GM21390 (cell line): ENCODE measurements at regions not wholly inside any gene's neighbourhood (a gene's known extent, or its start where the extent isn't known, plus 50 kb on each side); places are given as distances from the start of the nearest gene placed in this dataset.

ENCODE experiments used
- ATAC-seq: cut with Tn5 transposase; IDR thresholded peaks from one replicate; pipeline ENCODE4 v1.9.1; 2021; ENCODE audit not compliant: unreplicated experiment

DNA sequence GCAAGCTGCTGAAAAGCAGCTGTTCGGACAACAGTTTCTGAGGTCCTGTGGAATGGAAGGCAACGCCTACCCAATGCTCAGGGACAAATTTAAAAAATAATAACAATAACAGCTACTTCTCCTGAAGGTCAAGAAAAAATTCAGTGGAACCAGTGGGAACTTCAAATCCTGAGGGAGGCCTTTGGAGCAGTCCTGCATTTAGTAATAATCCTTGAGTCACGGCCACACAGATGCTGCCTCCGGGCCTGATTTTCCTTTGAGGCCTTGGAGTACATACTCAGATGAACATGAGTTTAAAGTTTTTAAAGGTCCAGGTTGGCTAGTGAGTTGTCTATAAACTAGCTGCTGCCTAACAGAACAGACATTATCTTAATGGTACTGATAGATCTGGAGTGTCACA, 268.0 kb downstream of the MSRB3 start:
- no peak for ATAC-seq

DNA sequence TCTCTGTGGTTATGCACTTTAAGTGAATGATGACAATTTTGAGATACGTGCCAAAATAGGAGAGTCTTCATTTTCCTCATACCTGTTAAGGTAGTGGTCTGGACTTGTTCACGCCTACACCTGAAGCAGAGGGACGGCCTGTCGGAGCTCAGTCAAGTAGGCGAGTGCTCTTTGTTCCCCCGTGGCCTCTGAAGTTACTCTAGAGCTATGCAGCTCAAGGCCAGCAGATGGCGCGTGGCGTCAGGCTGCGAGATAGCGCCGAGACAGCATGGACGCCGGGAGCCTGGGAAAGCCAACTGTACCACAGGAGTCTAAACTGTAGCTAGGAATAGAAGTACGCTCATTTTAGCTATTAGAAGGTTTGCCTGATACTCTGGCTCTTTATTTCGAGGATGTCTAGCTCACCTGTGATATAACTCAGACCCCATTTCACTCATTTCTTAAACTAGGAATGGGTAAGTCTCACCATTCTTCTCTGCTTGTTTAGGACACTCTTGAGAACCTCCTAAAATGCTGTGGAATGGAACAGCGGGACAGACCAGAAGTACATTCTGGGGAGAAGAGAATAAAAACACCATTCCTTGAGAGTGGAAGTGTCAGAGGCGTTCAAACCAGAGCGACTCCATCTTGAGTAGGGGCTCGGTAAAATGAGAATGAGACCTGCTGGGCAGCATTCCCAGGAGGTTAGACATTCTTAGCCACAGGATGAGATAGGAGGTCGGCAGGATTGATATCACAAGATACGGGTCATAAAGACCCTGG, 267.4 kb upstream of the HMGA2 start:
- peak; percentile 100 for ATAC-seq

DNA sequence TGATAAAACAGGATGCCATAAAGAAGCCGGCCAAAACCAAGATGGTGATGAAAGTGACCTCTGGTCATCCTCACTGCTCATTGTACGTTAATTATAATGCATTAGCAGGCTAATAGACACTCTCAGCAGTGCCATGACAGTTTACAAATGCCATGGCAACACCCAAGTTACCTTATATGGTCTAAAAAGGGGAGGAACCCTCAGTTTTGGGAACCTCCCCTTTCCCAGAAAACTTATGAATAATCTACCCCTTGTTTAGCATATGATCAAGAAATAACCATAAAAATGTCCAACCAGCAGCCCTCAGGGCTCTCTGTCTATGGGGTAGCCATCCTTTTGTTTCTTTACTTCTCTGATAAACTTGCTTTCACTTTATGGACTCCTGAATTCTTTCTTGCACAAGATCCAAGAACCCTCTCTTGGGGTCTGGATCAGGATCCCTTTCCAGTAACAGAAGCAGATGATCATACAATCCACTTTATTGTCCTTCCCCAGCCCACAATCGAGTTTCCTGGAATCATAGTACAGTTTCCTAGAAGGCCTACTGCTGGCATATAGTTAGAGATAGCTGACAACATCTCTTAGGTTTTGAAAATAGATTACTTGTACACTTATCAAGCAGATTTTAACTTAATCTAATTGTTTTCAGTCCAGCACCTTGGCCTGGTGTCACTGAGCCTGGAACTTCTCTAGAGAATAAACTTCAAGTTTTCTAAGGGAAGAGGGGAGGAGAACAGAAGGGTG, 266.7 kb upstream of the HMGA2 start:
- ATAC-seq: no peak

DNA sequence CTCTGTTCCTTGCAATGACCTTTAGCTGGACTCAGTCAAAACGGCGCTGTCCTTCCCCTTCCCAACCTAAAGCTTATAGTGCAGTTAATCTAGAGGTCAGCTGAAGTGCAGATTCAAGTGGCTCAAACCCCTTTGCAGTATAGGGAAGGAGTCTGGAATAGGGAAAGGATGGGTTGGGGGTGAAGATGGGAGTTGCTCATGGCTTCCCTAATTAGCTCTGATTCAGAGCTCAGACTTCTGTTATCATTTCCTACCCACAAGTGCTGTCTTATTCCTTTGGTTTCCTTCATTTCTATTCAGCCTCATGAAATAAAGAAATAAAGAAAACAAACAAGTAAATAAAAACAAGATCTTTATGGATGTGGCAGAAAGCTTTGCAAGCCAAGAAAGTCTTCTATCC, 264.0 kb upstream of the HMGA2 start:
- ATAC-seq: no peak

DNA sequence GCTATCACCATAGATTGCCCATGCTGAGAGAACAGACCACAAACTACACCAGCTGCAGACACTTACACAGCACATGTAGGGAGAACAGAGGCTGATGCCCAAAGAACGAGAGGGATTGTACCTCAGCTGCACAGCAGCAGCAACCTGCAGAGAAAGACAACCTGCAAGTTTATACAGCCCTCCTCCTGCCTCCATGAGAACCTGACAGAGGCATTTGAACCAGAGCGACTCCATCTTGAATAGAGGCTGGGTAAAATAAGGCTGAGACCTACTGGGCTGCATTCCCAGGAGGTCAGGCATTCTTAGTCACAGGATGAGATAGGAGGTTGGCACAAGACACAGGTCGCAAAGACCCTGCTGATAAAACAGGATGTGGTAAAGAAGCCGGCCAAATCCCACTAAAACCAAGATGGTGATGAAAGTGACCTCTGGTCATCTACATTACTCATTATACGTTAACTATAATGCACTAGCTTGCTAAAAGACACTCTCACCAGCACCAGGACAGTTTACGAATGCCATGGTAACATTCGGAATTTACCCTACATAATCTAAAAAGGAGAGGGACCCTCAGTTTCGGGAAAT, 262.4 kb upstream of the HMGA2 start:
- no peak for ATAC-seq

DNA sequence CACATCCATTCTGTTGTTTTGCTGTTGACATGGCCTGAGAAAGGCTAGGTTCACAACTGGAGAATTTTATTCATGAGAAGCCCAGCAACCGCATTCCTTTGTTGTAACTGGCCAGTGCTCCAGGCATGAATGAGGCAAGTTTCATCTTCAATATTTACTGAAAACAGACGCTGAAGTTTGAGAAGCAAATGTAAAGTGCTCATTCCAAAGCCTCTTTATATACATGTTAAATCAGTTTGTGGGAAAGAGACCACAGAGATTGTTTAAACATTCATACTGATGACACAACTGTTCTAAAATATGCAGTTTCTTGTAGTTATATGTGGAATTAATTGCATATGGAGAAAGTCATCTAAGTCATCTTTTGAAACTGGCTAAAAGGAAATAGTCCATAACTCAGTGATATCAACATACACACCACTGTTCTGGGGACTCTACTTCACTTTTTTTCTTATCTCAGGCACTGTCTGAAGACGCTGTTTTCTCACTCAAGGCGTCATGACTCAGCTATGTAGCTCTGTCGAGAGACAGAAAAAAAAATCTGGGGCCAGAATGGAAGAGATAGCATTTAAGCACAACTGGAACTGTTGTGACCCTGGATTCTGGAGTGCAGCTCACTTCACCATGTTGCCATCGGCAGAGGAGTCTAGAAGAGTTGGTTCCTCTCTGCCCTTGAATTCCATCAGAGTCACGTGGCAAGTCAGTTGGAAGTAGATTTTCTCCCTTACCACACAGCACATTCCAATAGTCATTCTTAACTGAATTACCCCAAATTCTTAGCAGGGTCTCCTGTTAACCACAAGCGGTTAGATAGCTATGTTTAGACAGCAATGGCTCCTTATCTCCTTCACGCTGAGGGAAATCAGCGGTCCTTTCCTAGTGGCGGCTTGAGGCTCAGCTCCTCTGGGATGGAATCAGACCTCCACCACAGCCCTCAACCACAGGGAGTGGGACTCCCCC, 258.4 kb upstream of the HMGA2 start:
- no peak for ATAC-seq

DNA sequence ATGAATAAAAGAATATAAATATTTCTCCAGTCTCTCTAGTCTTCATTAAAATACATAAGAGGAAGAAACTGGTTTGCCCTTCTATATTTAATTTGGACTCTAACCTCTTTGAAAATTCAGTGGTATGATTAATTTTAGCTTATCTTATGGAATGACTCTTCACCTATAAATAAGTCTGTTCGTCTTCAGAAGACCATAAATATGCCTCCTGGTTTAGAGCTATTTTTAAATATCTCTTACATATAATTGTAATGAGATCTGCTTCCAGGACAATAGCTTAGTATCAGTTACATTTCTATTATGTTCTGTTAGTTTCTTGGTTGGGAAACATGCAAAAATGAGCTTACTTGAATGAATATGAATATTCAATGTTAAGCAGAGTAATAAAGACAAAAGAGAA, 257.5 kb upstream of the HMGA2 start:
- no peak for ATAC-seq

DNA sequence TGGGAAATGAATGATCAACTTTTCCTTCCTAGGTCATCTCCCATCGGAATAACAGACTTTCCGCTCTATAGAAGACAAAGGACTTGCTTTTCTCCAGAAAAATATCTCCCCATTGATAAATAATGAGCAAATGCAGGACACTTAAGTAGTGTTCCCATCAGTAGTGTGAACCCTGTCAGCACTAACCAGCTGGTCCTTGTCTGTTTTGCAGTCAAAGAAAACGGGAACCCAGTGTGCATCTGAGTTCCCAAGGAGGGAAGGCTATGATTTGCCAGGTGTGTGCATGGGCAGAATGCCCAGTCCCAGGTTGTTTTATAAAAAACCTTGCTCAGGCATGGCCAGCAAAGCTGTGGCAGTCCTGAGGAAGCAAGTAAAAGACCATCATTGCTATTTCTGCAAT, 256.5 kb upstream of the HMGA2 start:
- ATAC-seq: no peak

DNA sequence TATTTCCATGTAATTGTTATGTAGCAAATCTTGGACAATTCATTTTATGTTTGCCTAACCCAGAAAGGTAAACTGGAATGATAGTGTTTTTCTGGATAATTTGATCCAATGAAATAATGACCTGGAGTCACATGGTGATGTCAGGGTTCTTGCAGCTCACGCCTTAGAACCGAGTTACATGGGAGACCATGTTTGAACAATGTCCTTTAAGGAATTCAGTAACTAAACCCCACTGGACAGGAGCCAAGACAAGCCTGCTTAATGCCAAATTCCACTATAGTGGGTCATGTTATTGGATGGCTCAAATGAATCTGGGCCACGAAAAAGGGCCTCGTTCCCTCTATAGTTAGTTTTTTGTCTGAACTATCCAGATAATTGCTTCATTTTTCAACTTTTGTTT, 255.8 kb upstream of the HMGA2 start:
- no peak for ATAC-seq

DNA sequence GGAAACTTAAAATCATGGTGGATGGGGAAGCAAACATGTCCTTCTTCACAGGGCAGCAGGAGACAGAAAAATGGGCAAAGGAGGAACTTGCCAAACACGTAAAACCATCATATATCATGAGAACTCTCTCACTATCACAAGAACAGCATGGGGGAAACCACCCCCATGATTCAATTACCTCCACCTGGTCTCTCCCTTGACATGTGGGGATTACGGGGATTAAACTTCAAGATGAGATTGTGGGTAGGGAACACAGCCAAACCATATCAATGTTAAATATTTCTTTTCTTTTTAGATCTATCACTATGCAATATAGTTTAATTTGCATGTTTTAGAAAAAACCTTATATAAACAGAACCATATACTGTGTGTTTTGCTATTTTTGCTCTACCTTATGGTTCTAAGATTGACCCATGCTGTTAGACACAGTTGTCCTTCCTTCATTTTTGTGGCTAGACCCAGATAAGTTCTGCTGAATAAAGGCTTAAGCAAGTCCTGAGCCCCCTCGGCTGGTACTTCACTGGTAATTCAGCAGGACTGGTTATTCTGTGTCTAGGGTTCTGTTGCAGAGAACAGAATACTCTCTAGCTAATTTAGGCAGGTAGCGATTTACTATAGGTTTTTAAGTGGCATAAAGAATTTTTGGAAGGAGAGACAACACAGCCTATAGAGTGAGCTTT, 253.7 kb upstream of the HMGA2 start:
- no peak for ATAC-seq

DNA sequence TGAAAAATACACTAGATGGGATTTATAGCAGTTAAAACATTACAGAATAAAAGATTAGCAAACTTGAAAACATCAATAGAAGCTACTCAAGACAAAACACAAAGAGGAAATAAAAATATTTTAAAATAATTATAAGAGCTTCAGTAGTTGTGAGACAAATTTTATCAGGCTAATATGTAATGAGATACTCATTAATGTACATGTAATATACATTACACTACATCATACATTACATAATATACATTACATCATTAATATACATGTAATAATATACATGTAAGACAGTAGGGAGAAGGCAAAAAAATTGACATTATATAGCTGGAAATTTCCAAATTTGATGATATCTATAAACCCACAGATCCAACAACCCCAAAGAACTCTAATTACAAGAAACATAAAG, 249.4 kb upstream of the HMGA2 start:
- ATAC-seq: no peak

DNA sequence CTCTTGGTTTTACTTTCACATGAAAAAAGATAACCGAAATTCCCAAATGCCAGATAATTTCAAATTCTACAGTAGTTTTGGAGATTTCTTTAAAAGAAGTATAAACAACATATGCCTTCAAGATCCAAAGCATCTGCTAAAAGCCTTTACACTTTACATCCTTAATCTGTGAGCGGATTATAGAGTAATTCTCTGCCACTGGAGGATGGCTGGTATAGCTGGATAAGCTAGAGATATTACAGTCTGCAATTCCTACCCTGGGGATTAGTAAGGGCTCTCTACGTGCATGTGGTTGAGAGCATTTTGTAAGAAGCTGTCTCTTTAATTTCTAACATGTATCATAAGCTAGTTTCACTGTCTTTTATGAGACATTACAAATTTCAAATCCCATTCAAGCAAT, 240.3 kb upstream of the HMGA2 start:
- ATAC-seq: no peak

DNA sequence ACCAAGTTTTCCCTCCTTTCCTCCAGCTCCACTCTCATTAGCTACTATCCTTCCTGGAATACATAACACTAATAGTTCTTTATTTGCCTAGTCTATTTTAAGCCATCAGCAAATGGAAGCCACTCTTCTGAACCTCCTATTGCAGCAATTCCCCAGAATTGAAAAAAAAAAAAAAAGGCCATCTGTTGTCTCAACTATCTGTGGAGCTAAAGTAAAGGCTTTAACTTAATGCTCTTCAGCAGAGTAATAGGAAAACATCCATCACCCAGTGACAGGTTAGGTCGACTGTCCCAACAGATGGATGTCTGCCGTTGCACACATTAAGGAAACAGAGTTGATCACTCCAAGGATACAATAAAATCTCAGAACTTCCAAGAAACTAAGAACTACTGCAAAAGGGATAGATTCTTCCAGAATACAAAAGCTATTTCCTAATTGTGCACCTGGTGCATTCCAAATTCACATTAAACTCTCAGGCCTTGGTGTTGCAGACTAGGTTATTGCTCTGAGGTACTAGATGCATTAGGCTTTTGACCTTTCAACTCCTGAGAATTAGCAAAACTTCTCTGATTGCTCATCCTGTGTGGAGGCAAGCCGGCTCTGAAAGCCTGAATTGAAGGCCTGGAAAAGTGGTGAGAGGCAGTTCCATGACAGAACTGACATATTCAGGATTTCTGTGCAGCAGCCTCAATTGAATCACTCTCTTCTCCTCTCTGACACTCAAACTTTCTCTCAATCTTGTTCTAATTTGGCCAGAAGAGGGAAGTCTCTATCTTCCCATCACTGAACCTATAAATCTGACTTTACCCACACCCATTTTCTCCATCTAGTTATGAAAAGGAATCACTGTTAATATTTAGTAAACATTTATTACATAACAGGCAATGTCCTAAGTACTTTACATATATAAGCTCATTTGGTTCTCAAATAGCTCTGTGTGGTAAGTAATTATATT, 238.4 kb upstream of the HMGA2 start:
- ATAC-seq: no peak

DNA sequence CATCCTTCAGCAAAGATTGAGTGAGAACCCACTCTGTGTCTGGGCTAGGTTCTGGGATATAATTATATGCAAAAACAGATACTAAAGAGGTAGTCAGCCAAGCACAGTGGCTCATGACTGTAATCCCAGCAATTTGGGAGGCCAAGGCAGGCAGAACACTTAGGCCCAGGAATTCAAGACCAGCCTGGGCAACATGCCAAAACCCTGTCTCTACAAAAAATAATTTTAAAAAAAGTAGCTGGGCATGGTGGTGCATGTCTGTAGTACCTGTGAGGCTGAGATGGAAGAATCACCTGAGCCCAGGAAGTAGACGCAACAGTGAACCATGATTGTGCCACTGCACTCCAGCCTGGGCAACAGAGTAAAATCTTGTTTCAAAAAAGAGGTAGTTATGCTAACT, 237.5 kb upstream of the HMGA2 start:
- ATAC-seq: no peak

DNA sequence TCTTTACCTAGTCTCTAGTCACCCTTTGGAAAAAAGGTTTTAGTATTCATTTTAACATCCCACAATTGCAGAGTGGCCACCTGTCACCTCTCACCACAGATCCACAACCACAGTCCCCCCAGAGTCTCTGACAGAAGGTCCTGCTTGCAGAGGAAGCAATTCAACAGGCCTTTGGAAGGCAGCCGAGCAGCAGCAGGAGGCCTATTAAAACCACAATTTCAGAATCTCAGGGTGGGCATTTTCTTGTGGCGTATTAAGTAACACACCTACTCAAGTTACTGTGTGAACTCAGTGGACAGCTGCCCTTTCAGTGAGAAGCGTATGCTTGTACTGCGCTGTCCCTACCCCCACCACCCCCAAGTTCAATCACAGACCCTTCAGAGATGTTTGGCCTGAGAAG, 234.0 kb upstream of the HMGA2 start:
- no peak for ATAC-seq

DNA sequence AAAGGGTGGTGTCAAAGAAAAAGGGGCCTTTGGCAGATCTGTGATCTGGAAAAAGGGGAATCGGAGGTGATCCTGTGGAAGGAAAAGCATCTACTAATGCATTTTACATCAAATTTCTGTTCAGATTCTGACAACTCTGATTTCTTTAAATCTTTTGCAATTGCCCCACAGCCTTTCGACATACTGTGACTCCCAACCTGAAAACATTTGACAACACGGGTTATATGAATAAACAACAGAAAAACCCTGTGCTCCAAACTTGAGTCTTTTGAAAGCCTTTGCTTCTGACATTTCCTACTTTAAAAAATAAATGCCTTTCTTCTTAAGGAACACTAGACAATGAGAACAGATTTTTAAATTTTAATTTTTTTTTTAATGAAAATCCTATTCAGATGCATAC, 231.9 kb upstream of the HMGA2 start:
- ATAC-seq: no peak

DNA sequence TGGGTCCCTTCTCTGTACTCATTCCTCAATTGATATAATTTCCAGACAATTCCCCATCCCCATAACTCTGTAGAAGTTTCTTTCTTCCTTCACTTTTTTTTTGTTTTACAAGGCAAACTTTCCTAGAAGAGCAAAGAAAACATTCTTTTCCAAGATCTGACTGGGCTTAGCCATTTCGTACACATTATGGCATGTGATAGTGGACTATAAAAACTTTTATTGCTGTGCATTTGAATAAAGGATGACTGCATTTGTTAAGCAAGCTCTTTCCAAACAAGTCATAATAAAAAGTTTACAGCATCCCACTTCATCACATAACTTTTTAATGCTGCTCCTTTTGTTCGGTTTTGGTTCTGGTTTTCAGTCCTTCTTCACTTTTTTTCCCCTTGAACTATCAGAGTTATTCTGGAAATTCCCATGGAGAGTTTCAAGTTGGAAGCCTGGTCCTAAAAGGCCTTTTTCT, 231.0 kb upstream of the HMGA2 start:
- ATAC-seq: no peak

DNA sequence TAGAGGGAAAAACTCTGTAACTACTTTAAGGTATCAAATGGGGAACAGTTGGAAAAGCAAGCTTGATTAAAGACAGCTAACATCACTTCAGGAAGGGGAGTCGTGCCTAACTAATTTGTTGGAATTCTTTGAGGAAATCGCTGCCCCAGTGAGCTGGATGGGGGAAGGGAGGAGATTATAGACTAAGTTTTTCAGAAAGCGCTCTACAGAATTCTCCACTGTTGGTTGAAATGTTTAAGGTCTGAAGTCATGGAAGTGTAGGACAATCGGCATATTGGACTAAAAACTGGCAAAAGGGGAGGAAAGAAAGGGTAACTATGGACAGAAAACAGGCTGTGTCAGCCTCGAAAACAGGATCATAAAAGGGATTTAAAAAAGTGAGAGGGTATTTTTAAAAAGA, 229.9 kb upstream of the HMGA2 start:
- ATAC-seq: no peak

DNA sequence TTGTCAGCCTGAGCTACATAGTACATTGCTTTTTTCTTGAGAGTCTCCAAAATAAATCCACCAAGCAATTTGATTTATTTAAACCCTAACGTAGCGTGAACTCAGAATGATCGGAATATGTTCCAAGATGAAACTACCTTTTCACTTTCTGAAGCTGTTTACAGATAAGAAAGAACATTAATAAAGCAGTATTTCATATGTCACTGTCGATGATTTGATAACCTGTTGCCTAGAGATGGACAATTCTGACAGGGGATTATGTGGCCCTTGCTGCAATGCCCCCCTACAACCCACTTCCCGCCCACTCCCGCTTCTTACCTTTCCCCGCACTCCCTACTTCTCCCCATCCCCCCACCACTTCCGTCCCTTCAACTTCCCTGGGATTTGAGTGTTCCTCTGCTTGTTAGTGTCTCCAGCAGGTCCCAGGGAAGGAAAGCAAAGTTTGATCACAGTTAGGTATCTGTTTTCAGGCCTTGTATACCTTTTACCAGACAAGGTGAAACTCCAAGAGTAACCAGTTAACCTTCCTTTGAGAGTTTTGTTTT, 229.2 kb upstream of the HMGA2 start:
- no peak for ATAC-seq
